ENCODE measurements at regions not wholly inside any gene's neighbourhood (a gene's known extent, or its start where the extent isn't known, plus 50 kb on each side); places are given as distances from the start of the nearest gene placed in this dataset.

DNA sequence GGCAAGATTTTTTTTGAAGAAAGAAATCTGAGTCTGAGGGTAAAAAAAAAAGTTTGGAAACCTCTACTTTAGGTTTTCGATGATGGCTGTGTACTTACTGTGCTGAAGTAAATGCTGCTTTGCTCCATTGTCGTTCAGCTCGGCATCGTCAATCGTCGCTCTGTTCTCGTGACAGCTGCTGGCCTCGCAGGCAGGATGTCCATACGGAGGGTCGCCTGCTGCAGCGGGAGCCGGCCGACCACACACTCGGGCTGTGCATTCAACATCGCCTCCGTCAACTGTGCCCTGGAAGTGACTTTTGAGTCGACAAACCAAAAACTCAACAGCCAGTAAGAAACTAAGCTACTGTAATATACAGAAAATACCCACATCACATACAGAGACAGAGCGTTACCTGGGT lies 53.1 kb upstream of the SMOC2 start:
- H3K79me2 ChIP-seq (ENCODE audit: control insufficient read depth in 1 of 2, insufficient read depth in 2 of 2, low read length in 2 of 2): no peaks in the 10 kb centered on the region
- no peak overlapping the region for H3K27ac ChIP-seq (ENCODE audit: low read depth, low read length)
- 93% methylated on average over 18 of the region's 18 CpGs; no CpG with 5 or more reads in 1 of the 2 experiments for WGBS, 2 experiments (ENCODE audit: extremely low coverage in 1 of 2, insufficient coverage in 1 of 2, insufficient read length in 1 of 2, insufficient replicate concordance in 2 of 2, low coverage in 1 of 2, low lambda C conversion rate in 2 of 2, missing lambda C conversion rate in 1 of 2)
- no peak overlapping the region for H2BK12ac ChIP-seq (ENCODE audit: low read depth, low read length)
- ChIA-PET CTCF (ENCODE audit: partially characterized antibody) (interaction anchor here (0.6 to 2.6 kb wide), 8 partner anchors 10 to 184 kb away, joined by 3 to 11 read pairs (median 4); no protein-coding TSS in a partner anchor), POLR2A (ENCODE audit: partially characterized antibody) (no interaction called here)
- H3K18ac ChIP-seq (ENCODE audit: extremely low read depth, low read length): no peak overlapping the region
- H3K14ac ChIP-seq (ENCODE audit: insufficient read length): no peak overlapping the region
- H3K23ac ChIP-seq (ENCODE audit: insufficient read length): no peak overlapping the region
- H4K91ac ChIP-seq (replicated peaks; ENCODE audit: insufficient read length, low read length): no peak overlapping the region
- no peak overlapping the region for H3K56ac ChIP-seq (replicated peaks; ENCODE audit: insufficient read length, low read depth, low read length)
- H2BK120ac ChIP-seq (replicated peaks; ENCODE audit: low read depth, low read length): no peak overlapping the region
- H3K36me3 ChIP-seq (ENCODE audit: control insufficient read depth in 2 of 4, insufficient read depth in 4 of 4, low read length in 3 of 4): no peaks in the 10 kb centered on the region; a peak in 1 of 8 replicates
- H2AK5ac ChIP-seq (ENCODE audit: low read depth, low read length): 0 out of 2 replicates have a peak overlapping the region, but pooled peaks have one; percentile 16
- no peaks in the 10 kb centered on the region for H3K79me1 ChIP-seq (ENCODE audit: low read depth, low read length)
- H4K5ac ChIP-seq (ENCODE audit: insufficient read length, low read depth, low read length): no peak overlapping the region
- H4K20me1 ChIP-seq (replicated peaks in 1 of 2; ENCODE audit: control insufficient read depth in 1 of 2, insufficient read depth in 2 of 2, low read length in 2 of 2): peaks cover 0 to 7% of the 10 kb centered on the region in 2 experiments
- no peaks in the 10 kb centered on the region; the same call in 1 of the 2 replicates for H3K23me2 ChIP-seq (ENCODE audit: low read depth, low read length)
- no peak overlapping the region for H4K8ac ChIP-seq (ENCODE audit: extremely low read depth, insufficient read depth, low read length)
- H3K9ac ChIP-seq (replicated peaks in 1 of 4; ENCODE audit: extremely low read depth in 1 of 4, low read depth in 3 of 4, low read length in 3 of 4): no peak overlapping the region
- peaks cover 7 to 8% of the 10 kb centered on the region in 2 experiments for H3K9me3 ChIP-seq (ENCODE audit: insufficient read depth in 2 of 2, low read depth in 1 of 2, low read length in 1 of 2)
- no peak overlapping the region for H2BK20ac ChIP-seq (ENCODE audit: low read length)
- H3K4me1 ChIP-seq (replicated peaks in 1 of 4; ENCODE audit: control insufficient read depth in 3 of 4, insufficient read depth in 4 of 4, low read length in 3 of 4): peaks cover 0 to 10% (median 1%) of the 10 kb centered on the region in 4 experiments; a peak in 2 of 7 replicates
- H2AFZ ChIP-seq (ENCODE audit: low read length): no peak overlapping the region
- H3K27me3 ChIP-seq (replicated peaks in 1 of 4; ENCODE audit: control insufficient read depth in 3 of 4, extremely low read depth in 1 of 4, insufficient read depth in 3 of 4, low read length in 3 of 4): no peaks in the 10 kb centered on the region
- no peak overlapping the region for H3K4me2 ChIP-seq (ENCODE audit: insufficient read depth in 1 of 2, low read depth in 2 of 2, low read length in 2 of 2)
- DNase-seq (ENCODE audit: low read depth in 1 of 2, low spot score in 2 of 2) (no peak), FAIRE-seq (no peak)
- H3K4ac ChIP-seq (replicated peaks; ENCODE audit: insufficient read length, low read depth, low read length): no peak overlapping the region
- no peak overlapping the region for H3K4me3 ChIP-seq (ENCODE audit: extremely low read depth in 1 of 4, insufficient read depth in 2 of 4, low read depth in 3 of 4, low read length in 4 of 4)
- H2BK15ac ChIP-seq (ENCODE audit: low read length): no peak overlapping the region
- no peak overlapping the region for H2BK5ac ChIP-seq (ENCODE audit: low read depth, low read length)
- TF ChIP-seq, protein P1, sequence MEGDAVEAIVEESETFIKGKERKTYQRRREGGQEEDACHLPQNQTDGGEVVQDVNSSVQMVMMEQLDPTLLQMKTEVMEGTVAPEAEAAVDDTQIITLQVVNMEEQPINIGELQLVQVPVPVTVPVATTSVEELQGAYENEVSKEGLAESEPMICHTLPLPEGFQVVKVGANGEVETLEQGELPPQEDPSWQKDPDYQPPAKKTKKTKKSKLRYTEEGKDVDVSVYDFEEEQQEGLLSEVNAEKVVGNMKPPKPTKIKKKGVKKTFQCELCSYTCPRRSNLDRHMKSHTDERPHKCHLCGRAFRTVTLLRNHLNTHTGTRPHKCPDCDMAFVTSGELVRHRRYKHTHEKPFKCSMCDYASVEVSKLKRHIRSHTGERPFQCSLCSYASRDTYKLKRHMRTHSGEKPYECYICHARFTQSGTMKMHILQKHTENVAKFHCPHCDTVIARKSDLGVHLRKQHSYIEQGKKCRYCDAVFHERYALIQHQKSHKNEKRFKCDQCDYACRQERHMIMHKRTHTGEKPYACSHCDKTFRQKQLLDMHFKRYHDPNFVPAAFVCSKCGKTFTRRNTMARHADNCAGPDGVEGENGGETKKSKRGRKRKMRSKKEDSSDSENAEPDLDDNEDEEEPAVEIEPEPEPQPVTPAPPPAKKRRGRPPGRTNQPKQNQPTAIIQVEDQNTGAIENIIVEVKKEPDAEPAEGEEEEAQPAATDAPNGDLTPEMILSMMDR (IDR thresholded peaks at IDR 0.05; ENCODE audit: control extremely low read depth in 1 of 3, insufficient read depth in 1 of 3, low read depth in 1 of 3, low read length in 3 of 3): no peak
- no peak for TF ChIP-seq BRCA1 (IDR thresholded peaks at IDR 0.05; ENCODE audit: low read depth, low read length)
- TF ChIP-seq POLR2AphosphoS5 (IDR thresholded peaks at IDR 0.05; ENCODE audit: low read depth, low read length): no peak
- TF ChIP-seq NANOG (IDR thresholded peaks at IDR 0.05; ENCODE audit: insufficient read depth, low read depth, low read length, poor library complexity, severe bottlenecking): no peak
